KBM-7 (cell line): ENCODE measurements at regions not wholly inside any gene's neighbourhood (a gene's known extent, or its start where the extent isn't known, plus 50 kb on each side); places are given as distances from the start of the nearest gene placed in this dataset.
A peak's percentile ranks its signal among the peaks of the same experiment; 100 is the strongest.
"Not testable (repeated sequence)": the region's sequence is repeated elsewhere in the genome, so short reads cannot be mapped to it uniquely, and the experiment has no call there.

Source experiments
- DNase-seq: peaks from one replicate; pipeline ENCODE4 v3.0.0-alpha.2; 2015
- in situ Hi-C: fragments of 300-500 bp; cut with MboI; formaldehyde crosslinking; loops from 2 replicates; pipeline ENCODE4 v1.14.3; 2020; ENCODE audit warnings: low sequenced_read_pairs, low pct_unique_long_range_greater_than_20kb, mixed read lengths

GRCh38 chr7:10412422-10413019, 561.2 kb upstream of the PHF14 start:
- in situ Hi-C loops, result no loop called here
- peak; percentile 54 for DNase-seq

- DNase-seq, result no peak
- in situ Hi-C loops, result no loop called here
Observed at GRCh38 chr7:10418985-10419384, 554.7 kb upstream of the PHF14 start.

- no peak for DNase-seq
- in situ Hi-C loops, result no loop called here
Observed at GRCh38 chr7:10429031-10429430, 544.6 kb upstream of the PHF14 start.

GRCh38 chr7:10429511-10429910, 544.2 kb upstream of the PHF14 start:
- no peak for DNase-seq
- in situ Hi-C loops, result no loop called here

GRCh38 chr7:10436302-10436701, 537.4 kb upstream of the PHF14 start:
- no peak for DNase-seq
- in situ Hi-C loops, result no loop called here

- DNase-seq, result no peak
- in situ Hi-C loops, result no loop called here
Observed at GRCh38 chr7:10439027-10439426, 534.6 kb upstream of the PHF14 start.

- in situ Hi-C loops, result no loop called here
- no peak for DNase-seq
Observed at GRCh38 chr7:10455936-10456335, 517.7 kb upstream of the PHF14 start.

- DNase-seq, result no peak
- in situ Hi-C loops, result no loop called here
Observed at GRCh38 chr7:10460474-10460873, 513.2 kb upstream of the PHF14 start.

- DNase-seq, result no peak
- in situ Hi-C loops, result no loop called here
Observed at GRCh38 chr7:10463701-10464100, 510.0 kb upstream of the PHF14 start.

- in situ Hi-C loops, DNase-seq: not testable (repeated sequence)
Observed at GRCh38 chr7:10465536-10465935, 508.1 kb upstream of the PHF14 start.

- in situ Hi-C loops, result no loop called here
- DNase-seq, result no peak
Observed at GRCh38 chr7:10468908-10469307, 504.8 kb upstream of the PHF14 start.

GRCh38 chr7:10469476-10469875, 504.2 kb upstream of the PHF14 start:
- in situ Hi-C loops, result no loop called here
- no peak for DNase-seq

GRCh38 chr7:10471280-10472058, 502.2 kb upstream of the PHF14 start:
- no peak for DNase-seq
- in situ Hi-C loops, result no loop called here

GRCh38 chr7:10472115-10472514, 501.6 kb upstream of the PHF14 start:
- in situ Hi-C loops, result no loop called here
- no peak for DNase-seq

- no peak for DNase-seq
- in situ Hi-C loops, result no loop called here
Observed at GRCh38 chr7:10473569-10473968, 500.1 kb upstream of the PHF14 start.

- in situ Hi-C loops, result no loop called here
- no peak for DNase-seq
Observed at GRCh38 chr7:10474048-10474447, 499.6 kb upstream of the PHF14 start.

- in situ Hi-C loops, result no loop called here
Observed at GRCh38 chr7:10475940-10476641, 497.6 kb upstream of the PHF14 start.

GRCh38 chr7:10476642-10477041, 497.0 kb upstream of the PHF14 start:
- in situ Hi-C loops, result no loop called here
- DNase-seq, result no peak

More at GRCh38 chr7:10475940-10476641, 497.6 kb upstream of the PHF14 start:
- no peak for DNase-seq

GRCh38 chr7:10483671-10484070, 490.0 kb upstream of the PHF14 start:
- no peak for DNase-seq

GRCh38 chr7:10484767-10485166, 488.9 kb upstream of the PHF14 start:
- in situ Hi-C loops, result no loop called here

More at GRCh38 chr7:10483671-10484070, 490.0 kb upstream of the PHF14 start:
- in situ Hi-C loops, result no loop called here

More at GRCh38 chr7:10484767-10485166, 488.9 kb upstream of the PHF14 start:
- no peak for DNase-seq
